ENCODE measurements at regions not wholly inside any gene's neighbourhood (a gene's known extent, or its start where the extent isn't known, plus 50 kb on each side); places are given as distances from the start of the nearest gene placed in this dataset.
"Not testable (repeated sequence)": the region's sequence is repeated elsewhere in the genome, so short reads cannot be mapped to it uniquely, and the experiment has no call there.

GRCh38 chr1:232334246-232334645 is 295.7 kb downstream of the SIPA1L2 start:
- Histone ChIP-seq H3K9me2 (replicated peaks; ENCODE audit: control insufficient read depth, low read length) (no peaks in the 10 kb centered on the region), H4K20me1 (ENCODE audit: control insufficient read depth, insufficient read depth, low read depth, low read length) (no peaks in the 10 kb centered on the region), H3K36me3 (ENCODE audit: control insufficient read depth, low read length) (no peaks in the 10 kb centered on the region), H3K79me2 (ENCODE audit: control insufficient read depth, low read length) (no peaks in the 10 kb centered on the region), H3K27ac (ENCODE audit: low read depth, low read length) (no peak overlapping the region), H3K27me3 (ENCODE audit: control insufficient read depth, low read length) (no peaks in the 10 kb centered on the region), H3K4me3 (ENCODE audit: low read length) (no peak overlapping the region), H3K4me1 (ENCODE audit: control insufficient read depth, low read length) (no peaks in the 10 kb centered on the region), H3K4me2 (ENCODE audit: low read length) (no peak overlapping the region), H3F3A (ENCODE audit: control insufficient read depth, insufficient read depth) (no peaks in the 10 kb centered on the region), H3K9me3 (ENCODE audit: control insufficient read depth, insufficient read depth, low read length) (no peaks in the 10 kb centered on the region; the same call in 1 of the 2 replicates)
- no peak for TF ChIP-seq EZH2phosphoT487 (IDR thresholded peaks at IDR 0.05; ENCODE audit: borderline replicate concordance, low read length)
- TF ChIP-seq, protein P1, sequence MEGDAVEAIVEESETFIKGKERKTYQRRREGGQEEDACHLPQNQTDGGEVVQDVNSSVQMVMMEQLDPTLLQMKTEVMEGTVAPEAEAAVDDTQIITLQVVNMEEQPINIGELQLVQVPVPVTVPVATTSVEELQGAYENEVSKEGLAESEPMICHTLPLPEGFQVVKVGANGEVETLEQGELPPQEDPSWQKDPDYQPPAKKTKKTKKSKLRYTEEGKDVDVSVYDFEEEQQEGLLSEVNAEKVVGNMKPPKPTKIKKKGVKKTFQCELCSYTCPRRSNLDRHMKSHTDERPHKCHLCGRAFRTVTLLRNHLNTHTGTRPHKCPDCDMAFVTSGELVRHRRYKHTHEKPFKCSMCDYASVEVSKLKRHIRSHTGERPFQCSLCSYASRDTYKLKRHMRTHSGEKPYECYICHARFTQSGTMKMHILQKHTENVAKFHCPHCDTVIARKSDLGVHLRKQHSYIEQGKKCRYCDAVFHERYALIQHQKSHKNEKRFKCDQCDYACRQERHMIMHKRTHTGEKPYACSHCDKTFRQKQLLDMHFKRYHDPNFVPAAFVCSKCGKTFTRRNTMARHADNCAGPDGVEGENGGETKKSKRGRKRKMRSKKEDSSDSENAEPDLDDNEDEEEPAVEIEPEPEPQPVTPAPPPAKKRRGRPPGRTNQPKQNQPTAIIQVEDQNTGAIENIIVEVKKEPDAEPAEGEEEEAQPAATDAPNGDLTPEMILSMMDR (IDR thresholded peaks at IDR 0.05; ENCODE audit: low read depth, low read length, poor library complexity, severe bottlenecking) = no peak

DNA sequence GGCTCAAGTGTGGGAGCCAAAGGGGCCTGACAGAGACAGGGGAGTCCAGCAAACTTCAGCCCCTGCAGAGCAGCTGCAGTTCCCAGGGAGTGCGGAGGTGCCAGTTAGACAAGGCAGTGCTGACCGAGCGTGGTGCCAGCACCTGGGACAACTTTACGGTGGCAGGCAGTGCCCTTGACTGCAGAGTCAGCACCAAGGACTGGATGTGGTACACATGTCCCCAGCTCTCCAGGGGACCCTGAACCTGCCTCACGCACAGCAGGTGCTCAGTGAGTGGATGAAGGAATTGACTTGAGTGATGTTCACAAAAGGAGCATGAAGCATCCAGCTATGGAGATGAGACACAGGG is 296.5 kb downstream of the SIPA1L2 start:
- no peaks in the 10 kb centered on the region for H3K79me2 ChIP-seq (ENCODE audit: control insufficient read depth, low read length)
- no peaks in the 10 kb centered on the region; the same call in 1 of the 2 replicates for H3K9me3 ChIP-seq (ENCODE audit: control insufficient read depth, insufficient read depth, low read length)
- H3K4me1 ChIP-seq (ENCODE audit: control insufficient read depth, low read length) = no peaks in the 10 kb centered on the region
- no peaks in the 10 kb centered on the region for H3F3A ChIP-seq (ENCODE audit: control insufficient read depth, insufficient read depth)
- no peaks in the 10 kb centered on the region for H3K36me3 ChIP-seq (ENCODE audit: control insufficient read depth, low read length)
- H3K27ac ChIP-seq (ENCODE audit: low read depth, low read length) = no peak overlapping the region
- H3K9me2 ChIP-seq (replicated peaks; ENCODE audit: control insufficient read depth, low read length) = no peaks in the 10 kb centered on the region
- H3K4me2 ChIP-seq (ENCODE audit: low read length) = no peak overlapping the region
- no peaks in the 10 kb centered on the region for H3K27me3 ChIP-seq (ENCODE audit: control insufficient read depth, low read length)
- TF ChIP-seq, protein P1 (IDR thresholded peaks at IDR 0.05; ENCODE audit: low read depth, low read length, poor library complexity, severe bottlenecking) = no peak
- no peak for TF ChIP-seq EZH2phosphoT487 (IDR thresholded peaks at IDR 0.05; ENCODE audit: borderline replicate concordance, low read length)
- H4K20me1 ChIP-seq (ENCODE audit: control insufficient read depth, insufficient read depth, low read depth, low read length) = no peaks in the 10 kb centered on the region
- no peak overlapping the region for H3K4me3 ChIP-seq (ENCODE audit: low read length)

DNA sequence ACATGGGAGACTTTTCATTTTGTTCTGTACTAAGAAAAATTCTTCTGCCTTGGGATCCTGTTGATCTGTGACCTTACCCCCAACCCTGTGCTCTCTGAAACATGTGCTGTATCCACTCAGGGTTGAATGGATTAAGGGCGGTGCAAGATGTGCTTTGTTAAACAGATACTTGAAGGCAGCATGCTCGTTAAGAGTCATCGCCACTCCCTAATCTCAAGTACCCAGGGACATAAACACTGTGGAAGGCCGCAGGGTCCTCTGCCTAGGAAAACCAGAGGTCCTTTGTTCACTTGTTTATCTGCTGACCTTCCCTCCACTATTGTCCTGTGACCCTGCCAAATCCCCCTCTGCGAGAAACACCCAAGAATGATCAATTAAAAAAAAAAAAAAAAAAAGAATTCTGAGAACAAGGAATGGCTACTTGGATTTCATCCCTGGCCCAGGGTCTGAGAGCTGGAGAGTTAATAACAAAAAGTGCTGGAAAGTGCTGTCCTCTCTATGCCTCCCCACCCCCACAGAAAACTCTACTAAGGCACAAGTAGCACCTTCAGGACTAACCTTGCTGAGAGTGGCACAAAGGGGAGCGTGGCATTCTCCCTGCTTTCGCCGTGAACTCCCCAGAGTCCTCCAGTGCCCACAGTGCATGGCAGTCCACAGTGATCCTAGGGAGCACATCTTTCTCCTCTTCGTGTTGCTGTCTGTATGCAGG is 297.1 kb downstream of the SIPA1L2 start:
- H3K4me3 ChIP-seq (ENCODE audit: low read length); H3K9me2 ChIP-seq (replicated peaks; ENCODE audit: control insufficient read depth, low read length); H3K4me1 ChIP-seq (ENCODE audit: control insufficient read depth, low read length); H3K4me2 ChIP-seq (ENCODE audit: low read length); H3K9me3 ChIP-seq (ENCODE audit: control insufficient read depth, insufficient read depth, low read length); H4K20me1 ChIP-seq (ENCODE audit: control insufficient read depth, insufficient read depth, low read depth, low read length); H3F3A ChIP-seq (ENCODE audit: control insufficient read depth, insufficient read depth); H3K36me3 ChIP-seq (ENCODE audit: control insufficient read depth, low read length); H3K79me2 ChIP-seq (ENCODE audit: control insufficient read depth, low read length); H3K27ac ChIP-seq (ENCODE audit: low read depth, low read length); H3K27me3 ChIP-seq (ENCODE audit: control insufficient read depth, low read length): not testable (repeated sequence)

DNA sequence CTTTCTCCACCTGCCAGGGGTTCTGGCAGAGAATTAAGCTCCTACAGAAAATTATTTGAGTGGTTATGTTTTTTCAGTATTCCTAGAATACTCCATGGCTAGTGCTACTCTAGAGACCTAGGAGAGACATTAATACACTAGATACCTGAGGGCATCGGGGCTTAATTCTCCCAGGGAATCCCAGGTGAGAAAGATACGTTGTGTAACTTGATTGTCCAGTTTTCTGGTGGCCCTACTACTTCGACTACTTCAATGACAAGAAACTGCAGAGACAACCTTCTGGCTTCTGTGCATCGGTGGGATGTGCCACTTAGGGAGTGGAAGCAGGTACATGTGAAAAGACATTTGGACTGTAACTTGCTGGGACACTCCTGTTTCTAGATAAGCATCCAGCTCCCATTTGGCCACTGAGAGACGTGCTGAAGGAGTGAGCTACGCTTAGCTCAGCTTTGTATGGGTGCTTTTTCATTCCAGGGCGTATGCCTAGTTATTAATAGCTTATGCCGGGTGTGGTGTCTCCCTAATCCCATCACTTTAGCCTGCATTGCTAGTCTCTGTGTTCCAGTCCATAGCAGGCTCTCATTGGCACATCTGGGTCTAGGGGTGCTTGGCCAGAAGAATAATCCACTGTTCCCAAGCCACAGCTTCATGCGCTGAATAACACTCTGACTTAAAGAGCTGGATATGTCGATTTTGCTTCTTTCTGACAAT is 300.7 kb downstream of the SIPA1L2 start:
- H3K4me3 ChIP-seq (ENCODE audit: low read length) = no peak overlapping the region
- no peaks in the 10 kb centered on the region for H3F3A ChIP-seq (ENCODE audit: control insufficient read depth, insufficient read depth)
- no peaks in the 10 kb centered on the region for H3K36me3 ChIP-seq (ENCODE audit: control insufficient read depth, low read length)
- no peak overlapping the region for H3K4me2 ChIP-seq (ENCODE audit: low read length)
- no peaks in the 10 kb centered on the region for H3K9me2 ChIP-seq (replicated peaks; ENCODE audit: control insufficient read depth, low read length)
- no peaks in the 10 kb centered on the region for H4K20me1 ChIP-seq (ENCODE audit: control insufficient read depth, insufficient read depth, low read depth, low read length)
- H3K4me1 ChIP-seq (ENCODE audit: control insufficient read depth, low read length) = no peaks in the 10 kb centered on the region
- TF ChIP-seq, protein P1 (IDR thresholded peaks at IDR 0.05; ENCODE audit: low read depth, low read length, poor library complexity, severe bottlenecking) = no peak
- no peak for TF ChIP-seq EZH2phosphoT487 (IDR thresholded peaks at IDR 0.05; ENCODE audit: borderline replicate concordance, low read length)
- no peak overlapping the region for H3K27ac ChIP-seq (ENCODE audit: low read depth, low read length)
- H3K79me2 ChIP-seq (ENCODE audit: control insufficient read depth, low read length) = no peaks in the 10 kb centered on the region
- H3K27me3 ChIP-seq (ENCODE audit: control insufficient read depth, low read length) = no peaks in the 10 kb centered on the region
- no peaks in the 10 kb centered on the region; the same call in 1 of the 2 replicates for H3K9me3 ChIP-seq (ENCODE audit: control insufficient read depth, insufficient read depth, low read length)

Data from DOHH2 (cell line).